Neural crest cell (in vitro differentiated cells): ENCODE measurements at regions not wholly inside any gene's neighbourhood (a gene's known extent, or its start where the extent isn't known, plus 50 kb on each side); places are given as distances from the start of the nearest gene placed in this dataset.

Experiments
- DNase-seq: peaks from one replicate; pipeline ENCODE4 v3.0.0; 2021; ENCODE audit warnings: low read depth, mixed read lengths, low spot score
- H3K27ac Mint-ChIP-seq: one replicate; pipeline ENCODE4 v1.8.0; 2021; ENCODE audit warnings: mild to moderate bottlenecking, mixed read lengths; ENCODE audit not compliant: unreplicated experiment
- H3K27me3 Mint-ChIP-seq: 2 replicates; pipeline ENCODE4 v1.8.0; 2021; ENCODE audit warnings: low read depth, mild to moderate bottlenecking, mixed read lengths
- H3K36me3 Mint-ChIP-seq: 2 replicates; pipeline ENCODE4 v1.8.0; 2021; ENCODE audit warnings: low read depth, mild to moderate bottlenecking, mixed read lengths
- H3K4me1 Mint-ChIP-seq: 2 replicates; pipeline ENCODE4 v1.8.0; 2021; ENCODE audit warnings: mixed read lengths
- H3K4me3 Mint-ChIP-seq: one replicate; pipeline ENCODE4 v1.8.0; 2021; ENCODE audit warnings: mild to moderate bottlenecking, mixed read lengths
- H3K9me3 Mint-ChIP-seq: 2 replicates; pipeline ENCODE4 v1.8.0; 2021; ENCODE audit warnings: mixed read lengths
- CTCF ChIP-seq: fragments of 200-600 bp; sonication (generic); conservative IDR thresholded peaks from 2 replicates; pipeline ENCODE4 v1.5.0; 2021; ENCODE audit warnings: antibody characterized with exemption, mild to moderate bottlenecking

DNA sequence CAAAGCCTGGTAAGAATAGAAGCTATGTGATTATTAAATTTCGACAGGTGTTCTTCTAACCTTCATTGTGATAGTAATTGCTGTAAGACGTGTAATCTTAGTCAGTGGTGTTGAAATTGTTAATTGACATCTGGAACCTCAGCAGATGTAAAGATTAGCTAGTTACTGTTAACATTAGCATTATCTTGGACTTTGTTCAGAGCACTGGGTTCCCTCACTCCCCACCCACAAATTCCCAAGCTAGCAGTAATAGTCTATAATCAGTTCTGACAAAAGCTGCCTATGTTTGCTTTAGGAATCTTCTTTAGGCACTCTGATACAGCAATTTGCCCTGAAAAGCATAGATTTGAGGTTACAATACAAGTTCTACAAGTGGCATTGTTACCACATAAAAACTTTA is 233.7 kb downstream of the EN1 start:
- Mint-ChIP-seq H3K9me3 (no peaks in the 10 kb centered on the region), H3K27ac (no peak overlapping the region), H3K4me1 (peaks cover 6% of the 10 kb centered on the region), H3K27me3 (peaks cover 20% of the 10 kb centered on the region), H3K36me3 (no peaks in the 10 kb centered on the region), H3K4me3 (no peak overlapping the region)
- TF ChIP-seq CTCF = no peak
- DNase-seq = no peak

GRCh38 chr2:118611691-118612090 is 235.8 kb downstream of the EN1 start:
- H3K4me1 Mint-ChIP-seq = peaks cover 6% of the 10 kb centered on the region
- peaks cover 28% of the 10 kb centered on the region for H3K27me3 Mint-ChIP-seq
- no peak for TF ChIP-seq CTCF
- H3K9me3 Mint-ChIP-seq = no peaks in the 10 kb centered on the region
- H3K36me3 Mint-ChIP-seq = no peaks in the 10 kb centered on the region
- H3K4me3 Mint-ChIP-seq = no peak overlapping the region
- no peak overlapping the region for H3K27ac Mint-ChIP-seq
- no peak for DNase-seq

GRCh38 chr2:118609138-118609537 is 238.3 kb downstream of the EN1 start:
- H3K4me3 Mint-ChIP-seq = no peak overlapping the region
- no peaks in the 10 kb centered on the region for H3K4me1 Mint-ChIP-seq
- H3K27ac Mint-ChIP-seq = no peak overlapping the region
- TF ChIP-seq CTCF = no peak
- DNase-seq = no peak
- H3K27me3 Mint-ChIP-seq = peaks cover 15% of the 10 kb centered on the region
- H3K9me3 Mint-ChIP-seq = no peaks in the 10 kb centered on the region
- H3K36me3 Mint-ChIP-seq = no peaks in the 10 kb centered on the region

GRCh38 chr2:118607641-118608040 is 239.8 kb downstream of the EN1 start:
- Mint-ChIP-seq H3K27me3 (peaks cover 22% of the 10 kb centered on the region), H3K4me1 (no peaks in the 10 kb centered on the region), H3K4me3 (no peak overlapping the region), H3K9me3 (peaks cover 4% of the 10 kb centered on the region), H3K36me3 (no peaks in the 10 kb centered on the region), H3K27ac (no peak overlapping the region)
- no peak for TF ChIP-seq CTCF
- no peak for DNase-seq

GRCh38 chr2:118604811-118605210 is 242.6 kb downstream of the EN1 start:
- Mint-ChIP-seq H3K4me3 (no peak overlapping the region), H3K27ac (no peak overlapping the region)

More at GRCh38 chr2:118604811-118605210, 242.6 kb downstream of the EN1 start:
- peaks cover 8% of the 10 kb centered on the region for H3K9me3 Mint-ChIP-seq
- no peaks in the 10 kb centered on the region for H3K4me1 Mint-ChIP-seq
- TF ChIP-seq CTCF = no peak
- DNase-seq = no peak
- no peaks in the 10 kb centered on the region for H3K36me3 Mint-ChIP-seq
- peaks cover 32% of the 10 kb centered on the region for H3K27me3 Mint-ChIP-seq
